ENCODE measurements at regions not wholly inside any gene's neighbourhood (a gene's known extent, or its start where the extent isn't known, plus 50 kb on each side); places are given as distances from the start of the nearest gene placed in this dataset.

DNA sequence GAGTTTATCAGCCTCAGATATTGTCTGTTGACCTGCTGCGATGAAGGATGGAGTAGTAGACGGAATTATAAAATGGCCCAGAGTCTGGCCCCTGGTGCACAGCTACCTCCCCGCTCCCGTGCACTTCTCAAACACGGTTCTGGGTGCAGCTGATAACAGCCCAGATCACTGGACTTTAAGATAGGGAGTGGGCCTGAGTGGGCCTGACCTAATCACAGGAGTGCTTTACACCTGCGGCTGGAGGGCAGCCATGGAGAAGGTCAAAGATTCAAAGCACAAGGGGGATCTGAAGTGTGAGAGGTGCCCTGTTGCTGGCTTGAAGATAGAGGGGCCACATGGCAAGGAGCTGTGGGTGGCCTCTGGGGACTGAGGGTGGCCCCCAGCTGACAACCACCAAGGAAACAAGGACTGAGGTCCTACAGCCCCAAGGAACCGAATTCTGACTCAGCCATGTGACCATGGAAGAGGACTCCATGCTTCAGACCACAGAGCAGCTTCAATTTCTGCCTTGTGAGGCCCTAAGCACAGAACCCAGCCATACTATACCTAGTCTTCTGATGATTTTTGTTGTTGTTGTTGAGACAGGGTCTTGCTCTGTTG is 113.4 kb downstream of the ZNF664 start:
- Histone ChIP-seq H2BK15ac (ENCODE audit: low read length) (peak overlapping the region; percentile 5; the same call in 1 of the 2 replicates), H3K4ac (replicated peaks; ENCODE audit: insufficient read length, low read depth, low read length) (peak overlapping the region; percentile 78), H3K79me2 (ENCODE audit: control insufficient read depth in 1 of 2, insufficient read depth in 2 of 2, low read length in 2 of 2) (no peaks in the 10 kb centered on the region), H3K9ac (replicated peaks in 1 of 4; ENCODE audit: extremely low read depth in 1 of 4, low read depth in 3 of 4, low read length in 3 of 4) (no peak overlapping the region), H2BK12ac (ENCODE audit: low read depth, low read length) (no peak overlapping the region), H2AK5ac (ENCODE audit: low read depth, low read length) (no peak overlapping the region; the same call in 1 of the 2 replicates), H4K20me1 (replicated peaks in 1 of 2; ENCODE audit: control insufficient read depth in 1 of 2, insufficient read depth in 2 of 2, low read length in 2 of 2) (no peaks in the 10 kb centered on the region), H3K4me2 (ENCODE audit: insufficient read depth in 1 of 2, low read depth in 2 of 2, low read length in 2 of 2) (no peak overlapping the region), H4K8ac (ENCODE audit: extremely low read depth, insufficient read depth, low read length) (no peak overlapping the region), H3K27ac (ENCODE audit: low read depth, low read length) (no peak overlapping the region), H3K14ac (ENCODE audit: insufficient read length) (no peak overlapping the region), H4K5ac (ENCODE audit: insufficient read length, low read depth, low read length) (no peak overlapping the region), H3K4me3 (ENCODE audit: extremely low read depth in 1 of 4, insufficient read depth in 2 of 4, low read depth in 3 of 4, low read length in 4 of 4) (no peak overlapping the region), H3K56ac (replicated peaks; ENCODE audit: insufficient read length, low read depth, low read length) (no peak overlapping the region), H3K4me1 (replicated peaks in 1 of 4; ENCODE audit: control insufficient read depth in 3 of 4, insufficient read depth in 4 of 4, low read length in 3 of 4) (peaks cover 0 to 4% (median 0%) of the 10 kb centered on the region in 4 experiments; a peak in 1 of 7 replicates), H2BK120ac (replicated peaks; ENCODE audit: low read depth, low read length) (no peak overlapping the region), H3K36me3 (ENCODE audit: control insufficient read depth in 2 of 4, insufficient read depth in 4 of 4, low read length in 3 of 4) (no peaks in the 10 kb centered on the region), H3K23me2 (ENCODE audit: low read depth, low read length) (no peaks in the 10 kb centered on the region), H3K79me1 (ENCODE audit: low read depth, low read length) (no peaks in the 10 kb centered on the region), H3K23ac (ENCODE audit: insufficient read length) (no peak overlapping the region), H2BK20ac (ENCODE audit: low read length) (peak overlapping the region; percentile 51; the same call in 1 of the 2 replicates), H3K27me3 (replicated peaks in 1 of 4; ENCODE audit: control insufficient read depth in 3 of 4, extremely low read depth in 1 of 4, insufficient read depth in 3 of 4, low read length in 3 of 4) (no peaks in the 10 kb centered on the region), H2BK5ac (ENCODE audit: low read depth, low read length) (no peak overlapping the region), H3K9me3 (ENCODE audit: insufficient read depth in 2 of 2, low read depth in 1 of 2, low read length in 1 of 2) (0 out of 4 replicates have a peak, but pooled peaks cover 0 to 2% of the 10 kb centered on the region in 2 experiments), H4K91ac (replicated peaks; ENCODE audit: insufficient read length, low read length) (peak overlapping the region; percentile 81), H2AFZ (ENCODE audit: low read length) (no peak overlapping the region), H3K18ac (ENCODE audit: extremely low read depth, low read length) (no peak overlapping the region)
- POLR2A ChIA-PET (ENCODE audit: partially characterized antibody) = no interaction called here
- CTCF ChIA-PET (ENCODE audit: partially characterized antibody) = interaction anchor here (0.6 to 1.7 kb wide), 6 partner anchors 24 to 346 kb away, joined by 3 read pairs; no protein-coding TSS in a partner anchor
- 98% methylated on average over 7 of the region's 7 CpGs; no CpG with 5 or more reads in 1 of the 2 experiments for WGBS, 2 experiments (ENCODE audit: extremely low coverage in 1 of 2, insufficient coverage in 1 of 2, insufficient read length in 1 of 2, insufficient replicate concordance in 2 of 2, low coverage in 1 of 2, low lambda C conversion rate in 2 of 2, missing lambda C conversion rate in 1 of 2)
- DNase-seq (ENCODE audit: low read depth in 1 of 2, low spot score in 2 of 2) = no peak
- no peak for FAIRE-seq
- TF ChIP-seq SAP30 (IDR thresholded peaks at IDR 0.05; ENCODE audit: insufficient read depth, insufficient replicate concordance, low read length) = no peak
- TF ChIP-seq E2F6 (IDR thresholded peaks at IDR 0.05) = no peak
- no peak for TF ChIP-seq RFX5 (IDR thresholded peaks at IDR 0.05; ENCODE audit: borderline replicate concordance, low read depth, low read length)
- TF ChIP-seq, protein P1, sequence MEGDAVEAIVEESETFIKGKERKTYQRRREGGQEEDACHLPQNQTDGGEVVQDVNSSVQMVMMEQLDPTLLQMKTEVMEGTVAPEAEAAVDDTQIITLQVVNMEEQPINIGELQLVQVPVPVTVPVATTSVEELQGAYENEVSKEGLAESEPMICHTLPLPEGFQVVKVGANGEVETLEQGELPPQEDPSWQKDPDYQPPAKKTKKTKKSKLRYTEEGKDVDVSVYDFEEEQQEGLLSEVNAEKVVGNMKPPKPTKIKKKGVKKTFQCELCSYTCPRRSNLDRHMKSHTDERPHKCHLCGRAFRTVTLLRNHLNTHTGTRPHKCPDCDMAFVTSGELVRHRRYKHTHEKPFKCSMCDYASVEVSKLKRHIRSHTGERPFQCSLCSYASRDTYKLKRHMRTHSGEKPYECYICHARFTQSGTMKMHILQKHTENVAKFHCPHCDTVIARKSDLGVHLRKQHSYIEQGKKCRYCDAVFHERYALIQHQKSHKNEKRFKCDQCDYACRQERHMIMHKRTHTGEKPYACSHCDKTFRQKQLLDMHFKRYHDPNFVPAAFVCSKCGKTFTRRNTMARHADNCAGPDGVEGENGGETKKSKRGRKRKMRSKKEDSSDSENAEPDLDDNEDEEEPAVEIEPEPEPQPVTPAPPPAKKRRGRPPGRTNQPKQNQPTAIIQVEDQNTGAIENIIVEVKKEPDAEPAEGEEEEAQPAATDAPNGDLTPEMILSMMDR (IDR thresholded peaks at IDR 0.05; ENCODE audit: control extremely low read depth in 1 of 3, insufficient read depth in 1 of 3, low read depth in 1 of 3, low read length in 3 of 3) = no peak
- TF ChIP-seq POLR2AphosphoS5 (IDR thresholded peaks at IDR 0.05; ENCODE audit: low read depth, low read length) = no peak
- TF ChIP-seq, protein P2, sequence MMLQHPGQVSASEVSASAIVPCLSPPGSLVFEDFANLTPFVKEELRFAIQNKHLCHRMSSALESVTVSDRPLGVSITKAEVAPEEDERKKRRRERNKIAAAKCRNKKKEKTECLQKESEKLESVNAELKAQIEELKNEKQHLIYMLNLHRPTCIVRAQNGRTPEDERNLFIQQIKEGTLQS (IDR thresholded peaks at IDR 0.05; ENCODE audit: insufficient read depth, low read depth, low read length) = no peak
- TF ChIP-seq BACH1 (IDR thresholded peaks at IDR 0.05; ENCODE audit: low read length) = no peak
- no peak for TF ChIP-seq JUN (IDR thresholded peaks at IDR 0.05; ENCODE audit: low read depth, low read length)
- no peak for TF ChIP-seq CTBP2 (IDR thresholded peaks at IDR 0.05; ENCODE audit: borderline replicate concordance, insufficient read depth, insufficient read length, low read length)
